ENCODE measurements at regions not wholly inside any gene's neighbourhood (a gene's known extent, or its start where the extent isn't known, plus 50 kb on each side); places are given as distances from the start of the nearest gene placed in this dataset.
"Not testable (repeated sequence)": the region's sequence is repeated elsewhere in the genome, so short reads cannot be mapped to it uniquely, and the experiment has no call there.

DNA sequence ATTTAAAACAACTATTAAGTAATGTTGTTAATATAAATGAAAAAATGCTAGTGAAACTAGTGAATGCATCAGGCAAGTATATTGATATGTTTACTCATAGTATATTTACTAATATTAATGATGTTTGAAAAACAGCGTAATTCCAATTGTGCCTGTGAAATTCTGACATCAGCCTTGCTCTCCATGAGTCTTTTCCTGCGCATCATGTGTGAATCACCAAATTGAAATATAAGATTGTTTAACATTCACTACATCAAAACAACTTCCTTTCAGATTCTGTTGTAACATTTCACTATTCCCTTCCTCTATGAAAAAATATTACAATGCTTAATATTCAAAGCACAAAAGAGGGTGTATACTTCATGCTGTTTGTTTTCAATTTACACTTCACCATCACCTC lies 1995.9 kb upstream of the SEL1L start:
- no peak for DNase-seq

DNA sequence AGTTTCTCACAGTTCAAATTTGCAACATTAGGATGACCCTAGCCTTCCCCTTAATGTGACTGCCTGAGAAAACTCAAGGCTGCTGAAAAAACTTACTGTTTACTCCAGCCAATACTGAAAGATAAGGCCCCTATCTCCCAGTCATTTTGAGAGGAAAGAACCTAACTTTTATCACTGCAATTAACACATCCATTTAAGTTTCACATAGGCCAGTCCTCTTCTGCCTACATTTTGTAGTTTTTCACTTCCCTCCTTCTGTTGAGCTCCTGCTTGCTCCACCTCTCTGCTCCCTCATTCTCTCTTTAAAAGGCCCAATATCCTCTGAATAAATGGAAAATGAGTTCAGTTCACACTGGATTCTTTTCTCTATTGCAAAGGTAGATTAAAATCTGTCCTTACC lies 1996.2 kb upstream of the FLRT2 start:
- no peak for DNase-seq

DNA sequence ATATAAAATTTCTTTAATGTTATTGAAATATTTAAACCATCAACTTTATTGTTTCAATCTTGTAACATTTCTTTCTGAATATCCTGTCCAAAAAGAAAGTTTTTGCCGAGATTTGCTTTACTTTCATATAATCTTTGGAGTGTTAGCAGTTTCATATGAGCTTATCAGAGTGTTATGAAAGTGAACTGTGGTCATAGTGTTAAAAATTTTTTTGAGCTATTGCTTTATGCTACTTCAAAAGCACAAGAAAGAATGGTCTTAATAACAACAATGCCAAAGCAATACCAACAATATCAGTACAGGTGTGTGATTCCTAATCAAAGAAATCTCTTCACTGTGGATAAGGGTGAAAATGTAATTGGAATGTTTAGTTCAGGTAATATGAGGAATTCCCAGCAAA lies 1994.9 kb upstream of the FLRT2 start:
- no peak for DNase-seq

DNA sequence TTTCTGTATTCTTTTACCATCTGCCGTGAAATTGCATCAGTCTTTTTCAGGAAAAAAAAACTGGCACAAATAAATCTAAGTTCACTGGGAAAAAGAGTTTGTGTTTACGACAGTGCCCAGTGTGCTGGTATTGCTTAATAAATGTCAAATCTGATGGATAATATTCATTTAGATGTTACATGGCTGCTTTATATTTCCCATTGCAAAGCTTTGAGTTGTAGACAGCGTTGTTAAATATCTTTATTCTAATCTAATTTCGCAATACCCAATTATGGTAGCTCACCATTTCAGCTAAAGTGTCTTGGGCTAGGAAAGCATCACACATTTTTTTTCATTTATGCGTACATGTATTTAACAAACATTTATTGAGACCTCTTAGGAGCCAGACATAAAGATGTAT lies 1994.5 kb upstream of the FLRT2 start:
- no peak for DNase-seq

DNA sequence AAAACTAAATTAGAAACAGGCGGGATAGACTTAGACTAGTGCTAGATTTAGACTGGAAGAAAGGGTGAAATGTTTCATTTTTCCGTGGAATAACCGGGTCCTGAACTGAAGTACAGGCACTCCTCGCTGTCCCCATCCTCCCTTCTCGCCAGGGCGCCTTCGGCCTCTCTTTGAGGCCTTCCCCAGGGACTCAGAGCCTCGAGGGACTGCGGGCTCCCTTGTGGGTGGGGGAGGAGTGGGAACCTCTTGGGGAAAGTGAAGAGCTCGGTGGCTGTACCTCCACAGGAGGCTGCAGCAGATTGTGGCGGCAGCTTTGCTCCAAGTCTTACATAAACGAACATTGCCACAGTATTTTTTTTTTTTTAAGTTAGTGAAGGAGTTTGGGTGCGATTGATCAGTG lies 1988.8 kb upstream of the FLRT2 start:
- DNase-seq: no peak

DNA sequence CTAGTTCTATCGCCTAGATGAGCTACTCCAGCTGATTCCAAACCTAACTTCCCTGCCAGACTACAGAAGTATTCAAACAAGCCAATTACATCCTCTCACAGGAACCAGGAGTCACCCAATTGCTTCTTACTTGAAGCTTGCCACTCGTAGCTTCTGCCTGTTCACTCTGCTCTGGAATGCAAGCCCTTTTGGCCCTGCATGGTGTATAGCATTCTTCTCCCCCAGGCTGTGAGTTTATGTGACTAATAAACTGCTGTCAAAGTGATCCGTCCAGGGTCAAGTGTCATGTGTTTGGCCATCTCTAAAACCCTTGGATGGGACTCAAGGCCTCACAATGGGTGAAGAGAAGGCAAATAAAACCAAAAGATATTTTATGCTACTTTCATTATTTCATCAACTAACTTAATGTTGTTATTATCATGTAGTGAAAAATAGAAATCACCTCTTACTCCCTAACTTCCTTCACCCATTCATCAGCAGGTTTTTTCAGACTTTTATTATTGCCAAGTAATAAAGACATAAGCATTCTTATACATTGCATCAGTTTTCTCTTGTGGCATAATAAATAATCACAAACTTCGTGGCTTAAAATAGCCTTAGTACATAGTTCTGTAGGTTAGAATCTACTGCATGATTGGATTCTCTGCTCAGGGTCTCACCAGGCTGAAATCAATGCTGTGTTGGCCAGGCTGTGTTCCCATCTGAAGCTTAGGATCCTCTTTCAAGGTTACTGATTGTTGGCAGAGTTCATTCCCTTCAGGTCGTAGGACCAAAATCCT lies 1981.7 kb upstream of the FLRT2 start:
- DNase-seq: no peak

DNA sequence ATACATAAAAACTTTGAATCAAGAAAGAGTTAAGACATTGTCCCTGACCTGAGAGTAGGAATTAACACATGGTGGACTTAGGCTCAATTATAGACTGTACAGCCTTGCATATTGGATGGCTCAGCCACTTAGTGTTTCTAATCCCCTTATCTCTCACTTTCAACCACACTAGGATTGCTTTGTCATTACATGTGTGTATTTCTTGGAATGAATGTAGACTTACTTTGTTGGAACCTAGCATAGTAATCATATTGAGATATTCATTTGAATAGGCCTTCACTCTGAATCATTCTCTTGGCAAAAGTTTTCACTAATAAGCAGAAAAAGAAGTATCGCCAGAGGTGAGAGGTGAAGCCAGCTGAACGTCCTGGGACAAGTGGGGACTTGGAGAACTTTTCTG lies 1973.9 kb upstream of the FLRT2 start:
- DNase-seq: no peak

DNA sequence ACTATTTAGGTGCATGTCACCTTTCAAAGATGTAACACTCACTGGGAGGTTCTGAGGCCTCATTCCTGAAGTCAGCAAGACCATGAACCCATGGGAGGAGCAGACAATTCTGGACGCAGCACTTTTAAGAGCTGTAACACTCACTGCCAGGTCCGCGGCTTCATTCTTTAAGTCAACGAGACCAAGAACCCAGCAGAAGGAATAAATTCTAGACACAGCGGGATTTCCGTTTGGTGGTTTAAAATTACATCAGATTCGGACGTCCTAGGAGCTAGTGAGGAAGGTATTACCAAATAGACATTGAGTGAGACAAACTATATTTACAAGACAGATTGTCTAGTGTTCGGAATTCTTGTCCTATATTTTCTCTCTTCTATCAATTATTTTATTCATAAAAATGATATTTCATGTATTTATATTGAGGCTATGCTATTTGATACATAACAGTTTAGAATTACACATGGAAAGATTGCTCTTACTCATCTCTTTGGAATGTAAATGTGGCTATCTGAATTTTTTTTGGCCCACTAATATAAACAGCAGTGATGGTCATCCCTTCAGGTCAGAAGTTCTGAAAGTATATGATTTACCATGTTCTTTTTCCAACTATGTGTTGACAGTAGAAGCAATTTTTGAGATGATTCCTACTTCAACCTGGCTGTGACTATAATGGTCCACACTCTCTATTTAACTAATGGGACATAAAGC lies 1973.0 kb upstream of the FLRT2 start:
- DNase-seq: no peak

DNA sequence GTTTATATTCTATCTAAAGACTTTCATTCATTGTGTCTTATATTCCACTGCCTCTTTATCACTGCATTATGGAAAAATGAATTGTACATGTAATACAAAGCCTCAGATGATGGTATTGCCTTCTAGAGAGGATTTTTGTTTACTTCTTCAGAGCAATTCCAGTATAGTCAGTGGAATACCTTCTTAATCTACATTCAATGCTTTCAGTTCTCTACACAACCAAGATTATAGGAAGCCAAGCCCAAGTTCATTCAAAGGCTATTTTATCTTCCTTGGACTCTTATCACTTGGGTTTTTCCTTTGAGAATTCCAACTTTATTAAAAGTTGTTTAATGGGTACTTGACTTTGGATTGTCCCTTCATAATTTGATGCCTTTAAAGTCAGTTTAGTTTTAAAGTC lies 1971.0 kb upstream of the FLRT2 start:
- no peak for DNase-seq

DNA sequence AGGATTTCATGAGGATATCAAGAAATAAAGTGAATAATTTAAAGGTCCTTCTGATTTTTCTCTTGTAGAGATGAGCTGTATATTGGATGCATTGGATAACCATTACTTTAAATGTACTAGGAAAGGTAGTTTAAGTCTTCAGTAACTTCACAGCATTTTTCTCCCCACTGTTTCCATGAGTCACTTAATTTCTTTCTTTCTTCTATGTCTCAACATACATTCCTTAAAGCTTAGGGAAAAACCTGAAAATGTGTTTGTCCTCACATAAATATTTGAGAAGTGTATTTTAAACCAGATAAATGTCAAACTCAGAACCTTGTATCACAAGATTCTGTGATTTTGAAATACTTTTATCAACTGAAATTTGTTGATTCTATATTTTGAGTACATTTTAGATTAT lies 1970.2 kb upstream of the FLRT2 start:
- DNase-seq: no peak

DNA sequence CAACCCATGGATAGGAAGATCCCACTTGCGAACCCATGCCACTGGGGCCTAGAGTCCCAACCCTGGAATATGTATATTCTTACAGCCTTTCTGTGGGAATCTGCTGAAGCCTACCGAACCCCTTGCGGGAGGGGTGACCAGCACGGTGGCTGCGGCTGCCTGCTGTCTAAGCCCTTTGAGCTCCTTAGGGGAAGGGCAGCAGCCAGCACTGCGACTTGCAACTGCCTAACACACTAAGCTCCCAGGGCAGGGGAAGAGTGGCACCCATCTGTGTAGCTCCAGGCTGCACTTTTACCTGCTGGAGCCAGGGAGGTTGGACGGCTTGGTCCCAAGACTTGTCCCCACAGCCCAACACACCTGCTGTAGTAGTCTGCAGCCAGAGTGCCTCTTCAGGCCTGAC lies 1968.7 kb upstream of the FLRT2 start:
- no peak for DNase-seq

DNA sequence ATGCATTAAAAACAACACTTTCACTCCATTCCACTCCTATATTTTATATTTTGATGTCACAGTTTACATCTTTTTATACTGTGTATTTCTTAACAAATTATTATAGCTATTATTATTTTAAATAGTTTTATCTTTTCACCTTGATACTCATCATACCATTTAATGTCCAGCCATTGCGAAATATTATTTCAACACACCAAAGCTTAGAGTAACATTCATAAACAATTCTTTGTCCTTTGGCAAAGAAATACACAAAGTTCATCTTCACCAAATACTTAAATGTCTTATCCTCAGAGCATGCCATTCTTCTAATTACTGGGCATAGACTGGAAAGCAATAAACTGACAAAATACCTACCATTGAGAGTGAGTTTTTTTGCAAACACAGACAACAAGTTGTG lies 1963.4 kb upstream of the FLRT2 start:
- no peak for DNase-seq

DNA sequence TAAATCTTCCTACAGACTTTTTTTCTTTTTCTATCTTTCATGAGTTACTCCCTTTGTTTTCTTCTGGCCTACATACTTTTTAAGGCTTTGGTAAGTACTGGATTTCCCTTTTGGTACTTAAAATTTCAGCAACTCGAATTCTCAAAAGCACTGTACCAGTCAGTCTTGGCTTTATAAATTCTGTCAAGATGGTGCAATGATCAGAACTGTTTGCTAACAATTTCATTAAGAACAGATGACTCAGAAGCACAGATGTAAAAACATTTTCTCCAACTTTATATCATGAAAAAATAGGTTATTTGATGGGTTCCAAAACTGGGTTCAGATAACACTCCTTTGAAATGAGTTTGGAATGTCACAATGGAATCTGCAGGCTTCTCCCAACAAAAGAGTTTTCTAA lies 1961.8 kb upstream of the FLRT2 start:
- no peak for DNase-seq

DNA sequence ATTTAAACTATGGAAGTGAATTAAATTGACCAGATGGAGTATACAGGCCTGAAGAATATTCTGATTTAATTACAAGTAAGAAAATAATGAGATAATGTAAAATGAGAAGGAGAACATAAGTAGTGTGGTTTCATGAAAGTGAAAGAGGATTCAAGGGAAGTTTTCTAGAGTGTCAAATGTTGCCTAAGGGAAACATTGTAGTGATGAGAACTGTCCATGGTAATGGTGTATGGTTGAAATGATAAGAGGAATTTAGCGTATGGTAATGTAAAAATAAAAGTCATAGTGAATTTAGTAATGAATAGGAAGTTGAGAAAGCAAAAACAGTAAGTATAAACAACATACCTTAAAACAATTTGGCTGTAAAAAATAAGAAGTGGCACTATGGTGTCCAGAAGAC lies 1954.6 kb upstream of the FLRT2 start:
- no peak for DNase-seq

DNA sequence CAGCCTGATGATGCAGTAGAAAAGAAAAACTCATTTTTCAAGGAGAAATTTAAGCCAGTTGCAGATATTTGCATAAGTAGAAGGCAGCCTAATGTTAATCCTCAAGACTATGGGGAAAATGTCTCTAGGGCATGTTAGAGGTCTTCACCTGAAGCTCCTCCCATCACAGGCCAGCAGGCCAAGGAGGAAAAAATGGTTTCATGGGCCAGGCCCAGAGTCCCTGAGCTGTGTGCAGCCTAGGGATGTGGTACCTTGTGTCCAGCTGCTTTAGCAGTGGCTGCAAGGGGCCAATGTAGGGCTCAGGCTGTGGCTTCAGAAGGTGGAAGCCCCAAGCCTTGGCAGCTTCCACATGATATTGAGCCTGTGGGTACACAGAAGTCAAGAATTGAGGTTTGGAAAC lies 1946.7 kb upstream of the FLRT2 start:
- no peak for DNase-seq

DNA sequence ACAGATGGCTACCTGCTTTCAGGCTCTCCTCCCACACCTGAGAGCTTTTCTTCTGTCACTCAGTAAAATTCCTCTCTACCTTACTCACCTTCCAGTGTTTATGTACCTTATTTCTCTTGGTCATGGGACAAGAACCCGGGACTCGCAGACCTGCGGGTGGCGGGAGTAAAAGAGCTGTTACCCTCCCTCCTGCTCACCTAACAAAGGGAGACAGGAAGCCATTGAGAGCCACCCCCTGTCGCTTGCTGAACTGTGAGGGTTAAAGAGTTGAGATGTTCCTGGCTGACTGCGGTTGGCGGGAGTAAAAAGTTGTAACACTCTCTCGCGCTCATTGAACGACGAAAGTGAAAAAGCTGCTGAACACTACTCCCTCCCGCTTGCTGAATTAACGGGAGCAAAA lies 1935.1 kb upstream of the FLRT2 start:
- no peak for DNase-seq

DNA sequence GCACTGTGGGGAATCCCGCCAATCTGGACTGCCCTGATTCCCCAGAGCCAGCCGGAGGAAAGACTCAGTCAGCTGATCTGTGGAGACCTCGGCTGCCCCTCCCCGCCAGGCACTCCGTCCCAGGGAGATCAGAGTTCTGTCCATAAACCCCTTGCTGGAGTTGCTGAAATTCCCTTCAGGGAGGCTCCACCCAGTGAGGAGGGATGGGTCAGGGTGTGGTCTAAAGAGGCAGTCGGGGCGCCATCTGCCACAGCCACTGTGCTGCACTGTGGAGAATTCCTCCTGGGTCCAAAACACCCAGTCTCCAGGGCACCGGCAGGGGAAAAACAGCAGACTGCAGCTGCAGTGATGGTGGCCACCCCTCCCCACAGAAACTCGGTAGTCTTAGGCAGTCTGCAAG lies 1922.3 kb upstream of the FLRT2 start:
- DNase-seq: no peak

DNA sequence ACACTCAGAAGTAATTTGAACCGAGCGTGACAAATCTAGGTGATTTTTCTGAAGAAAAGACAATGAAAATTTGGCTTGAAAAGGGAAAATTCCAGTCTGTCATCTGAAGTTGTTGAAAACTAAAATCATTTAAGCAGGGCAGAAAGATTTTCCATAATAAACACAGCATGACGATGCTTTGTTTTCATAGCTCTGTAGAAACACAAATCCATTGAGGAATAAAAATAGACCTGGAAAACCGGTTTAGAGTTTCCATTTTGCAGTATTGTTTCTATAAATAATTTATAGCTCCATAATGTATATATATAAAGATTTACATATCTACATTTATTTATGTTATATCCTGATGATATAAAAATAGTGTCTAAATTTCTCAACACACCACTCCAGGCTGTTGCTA lies 1918.5 kb upstream of the FLRT2 start:
- no peak for DNase-seq

DNA sequence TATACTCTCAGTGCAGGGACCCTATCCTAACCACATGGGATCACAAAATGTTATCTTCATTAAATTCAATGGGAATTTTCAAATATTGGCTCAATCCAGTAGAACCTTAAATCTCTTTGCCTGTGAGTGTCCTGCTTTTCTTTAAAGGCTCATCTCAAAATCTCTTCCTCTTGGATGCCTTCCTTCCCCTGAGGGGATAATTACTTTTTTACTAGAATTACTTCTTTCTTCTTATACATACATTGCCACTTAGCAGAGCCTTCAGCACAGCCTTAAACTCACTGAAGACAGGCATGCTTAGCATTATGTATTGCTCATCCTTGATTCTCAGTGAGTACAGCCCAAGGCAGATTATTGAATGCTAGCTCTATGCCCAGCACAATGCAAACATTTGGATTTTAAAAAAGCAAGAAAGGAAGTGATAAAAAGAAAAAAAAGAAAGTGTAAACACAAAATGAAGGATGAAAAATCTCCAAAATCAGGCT lies 1918.0 kb upstream of the FLRT2 start:
- DNase-seq: no peak

DNA sequence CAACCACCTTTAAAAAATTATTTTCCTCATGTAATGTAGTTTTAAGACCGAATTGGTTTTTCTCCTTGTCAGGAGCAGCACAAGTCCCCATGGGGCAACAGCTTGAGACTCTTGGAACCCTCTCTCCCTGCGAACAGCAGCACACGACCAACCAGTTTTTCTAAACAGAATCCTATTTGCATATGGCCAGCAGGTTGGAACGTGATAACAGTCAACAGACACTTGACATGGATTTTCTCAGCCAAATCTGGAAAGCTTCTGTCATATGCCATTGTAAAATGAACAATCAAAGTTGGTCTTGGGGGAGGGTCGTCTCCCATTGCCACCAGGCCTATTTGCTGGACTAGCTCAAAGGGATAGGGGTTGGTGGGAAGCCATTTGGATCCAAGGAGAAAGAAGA lies 1915.0 kb upstream of the FLRT2 start:
- peak; percentile 25 for DNase-seq

DNA sequence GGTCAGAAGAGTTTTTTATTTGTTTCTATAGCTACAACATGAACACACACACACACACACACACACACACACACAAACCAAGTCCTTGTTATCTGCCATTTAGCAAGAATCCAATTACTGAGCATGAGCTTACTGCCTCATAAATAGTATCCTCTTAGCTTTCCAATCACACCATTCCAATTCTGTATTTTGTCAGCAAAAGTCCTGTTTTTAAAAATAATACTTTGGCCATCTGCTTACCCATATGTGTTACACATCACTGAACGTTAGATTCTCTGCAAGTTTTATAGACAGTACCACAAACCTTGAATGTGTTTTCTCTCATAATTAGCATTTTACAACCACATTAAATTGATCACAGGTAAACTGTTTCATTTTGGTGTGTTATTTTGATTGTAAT lies 1905.4 kb upstream of the FLRT2 start:
- DNase-seq: no peak

DNA sequence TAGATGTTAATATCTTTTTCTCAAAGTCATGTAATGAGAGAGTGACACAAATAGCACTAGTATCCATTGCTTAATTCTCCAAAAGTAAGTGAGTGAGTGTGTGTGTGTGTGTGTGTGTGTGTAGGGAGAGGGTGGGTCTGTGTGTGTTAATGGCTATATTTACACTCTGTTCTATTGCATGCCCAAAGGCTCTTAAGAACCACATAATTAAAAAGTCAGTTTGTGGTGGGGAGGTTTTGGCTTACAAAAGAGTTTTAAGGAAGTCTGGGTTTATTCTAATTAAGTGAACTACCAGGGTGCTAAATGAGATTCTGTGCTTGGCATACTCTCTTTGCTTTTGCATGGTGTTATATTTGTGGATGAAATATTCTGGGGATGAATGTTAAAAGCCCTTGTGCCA lies 1897.6 kb upstream of the FLRT2 start:
- no peak for DNase-seq

DNA sequence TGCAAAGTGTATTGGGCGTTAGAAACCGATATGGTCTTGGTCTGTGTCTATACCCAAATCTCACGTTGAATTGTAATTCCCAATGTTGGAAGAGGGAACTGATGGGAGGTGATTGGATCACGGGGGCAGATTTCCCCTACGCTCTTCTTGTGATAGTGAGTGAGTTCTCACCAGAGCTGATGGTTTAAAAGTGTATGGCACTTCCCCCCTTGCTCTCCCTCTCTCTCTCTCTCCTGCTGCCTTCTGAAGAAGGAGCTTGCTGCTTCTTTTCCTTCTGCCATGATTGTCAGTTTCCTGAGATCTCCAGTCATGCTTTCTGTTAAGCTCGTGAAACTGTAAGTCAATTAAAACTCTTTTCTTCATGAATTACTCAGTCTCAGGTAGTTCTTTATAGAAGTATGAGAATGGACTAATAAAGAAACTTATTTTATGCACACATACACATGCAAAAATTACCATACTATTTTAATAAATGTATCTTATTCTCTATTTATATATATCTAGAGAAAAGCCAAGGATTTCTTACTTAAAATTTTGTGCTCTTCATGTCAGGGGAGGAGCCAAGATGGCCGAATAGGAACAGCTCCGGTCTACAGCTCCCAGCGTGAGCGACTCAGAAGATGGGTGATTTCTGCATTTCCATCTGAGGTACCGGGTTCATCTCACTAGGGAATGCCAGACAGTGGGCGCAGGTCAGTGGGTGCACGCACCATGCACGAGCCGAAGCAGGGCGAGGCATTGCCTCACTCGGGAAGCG lies 1891.0 kb upstream of the FLRT2 start:
- no peak for DNase-seq

DNA sequence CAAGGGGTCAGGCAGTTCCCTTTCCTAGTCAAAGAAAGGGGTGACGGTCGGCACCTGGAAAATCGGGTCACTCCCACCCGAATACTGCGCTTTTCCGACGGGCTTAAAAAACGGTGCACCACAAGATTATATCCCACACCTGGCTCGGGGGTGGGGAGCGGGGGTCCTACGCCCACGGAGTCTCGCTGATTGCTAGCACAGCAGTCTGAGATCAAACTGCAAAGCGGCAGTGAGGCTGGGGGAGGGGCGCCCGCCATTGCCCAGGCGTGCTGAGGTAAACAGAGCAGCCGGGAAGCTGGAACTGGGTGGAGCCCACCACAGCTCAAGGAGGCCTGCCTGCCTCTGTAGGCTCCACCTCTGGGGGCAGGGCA lies 1890.5 kb upstream of the FLRT2 start:
- not testable (repeated sequence) for DNase-seq
